ENCODE measurements at regions not wholly inside any gene's neighbourhood (a gene's known extent, or its start where the extent isn't known, plus 50 kb on each side); places are given as distances from the start of the nearest gene placed in this dataset.

GRCh38 chr15:93557696-93558095 lies 468.7 kb upstream of the RGMA start:
- Histone ChIP-seq H3K9me3 (no peaks in the 10 kb centered on the region), H3K4me1 (ENCODE audit: control insufficient read depth in 1 of 2, insufficient read depth in 1 of 2, low read depth in 1 of 2, low read length in 1 of 2) (no peaks in the 10 kb centered on the region), H3K27ac (no peak overlapping the region), H3K4me3 (ENCODE audit: low read depth in 1 of 2, low read length in 1 of 2) (no peak overlapping the region), H3K36me3 (no peaks in the 10 kb centered on the region), H3K27me3 (no peaks in the 10 kb centered on the region)
- TF ChIP-seq, protein P1, sequence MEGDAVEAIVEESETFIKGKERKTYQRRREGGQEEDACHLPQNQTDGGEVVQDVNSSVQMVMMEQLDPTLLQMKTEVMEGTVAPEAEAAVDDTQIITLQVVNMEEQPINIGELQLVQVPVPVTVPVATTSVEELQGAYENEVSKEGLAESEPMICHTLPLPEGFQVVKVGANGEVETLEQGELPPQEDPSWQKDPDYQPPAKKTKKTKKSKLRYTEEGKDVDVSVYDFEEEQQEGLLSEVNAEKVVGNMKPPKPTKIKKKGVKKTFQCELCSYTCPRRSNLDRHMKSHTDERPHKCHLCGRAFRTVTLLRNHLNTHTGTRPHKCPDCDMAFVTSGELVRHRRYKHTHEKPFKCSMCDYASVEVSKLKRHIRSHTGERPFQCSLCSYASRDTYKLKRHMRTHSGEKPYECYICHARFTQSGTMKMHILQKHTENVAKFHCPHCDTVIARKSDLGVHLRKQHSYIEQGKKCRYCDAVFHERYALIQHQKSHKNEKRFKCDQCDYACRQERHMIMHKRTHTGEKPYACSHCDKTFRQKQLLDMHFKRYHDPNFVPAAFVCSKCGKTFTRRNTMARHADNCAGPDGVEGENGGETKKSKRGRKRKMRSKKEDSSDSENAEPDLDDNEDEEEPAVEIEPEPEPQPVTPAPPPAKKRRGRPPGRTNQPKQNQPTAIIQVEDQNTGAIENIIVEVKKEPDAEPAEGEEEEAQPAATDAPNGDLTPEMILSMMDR (IDR thresholded peaks at IDR 0.05), result no peak

DNA sequence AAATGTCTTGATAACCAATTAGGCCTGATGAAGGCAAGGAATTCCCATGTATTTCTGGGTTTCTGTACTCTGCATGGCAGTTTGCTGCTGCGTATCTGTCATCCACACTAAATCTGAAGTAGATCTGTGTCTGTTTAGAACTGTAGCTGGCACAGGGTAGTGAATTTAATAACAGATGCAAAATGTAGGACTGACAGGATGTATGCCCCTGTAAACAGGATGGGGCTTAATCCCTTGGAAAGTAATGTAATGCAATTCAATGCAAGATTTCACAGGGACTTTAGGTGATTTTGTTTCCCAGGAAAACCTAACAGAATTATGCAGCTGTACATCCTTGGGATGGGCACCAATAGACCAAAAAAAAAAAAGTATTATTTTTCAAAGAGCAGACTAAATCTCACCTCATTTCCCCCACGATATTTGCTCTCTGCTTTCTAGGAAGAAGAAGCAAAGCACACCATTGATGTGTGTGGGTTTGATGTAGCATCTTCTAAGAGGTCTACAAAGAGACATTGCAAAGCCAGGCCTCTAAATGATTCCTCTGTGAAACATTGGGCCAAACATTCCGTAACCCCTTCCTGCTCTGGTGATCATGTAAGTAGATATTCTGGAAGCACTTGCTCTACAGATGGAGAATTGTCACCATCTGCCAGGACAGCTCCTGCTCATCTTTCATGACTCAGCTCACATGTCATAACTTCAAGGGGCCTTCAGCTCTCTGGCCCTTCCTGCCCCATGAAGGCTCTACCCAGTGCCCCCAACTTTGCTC lies 464.3 kb upstream of the RGMA start:
- no peaks in the 10 kb centered on the region for H3K27me3 ChIP-seq
- no peaks in the 10 kb centered on the region for H3K36me3 ChIP-seq
- no peak overlapping the region for H3K27ac ChIP-seq
- TF ChIP-seq, protein P1 (IDR thresholded peaks at IDR 0.05), result no peak
- no peak overlapping the region for H3K4me3 ChIP-seq (ENCODE audit: low read depth in 1 of 2, low read length in 1 of 2)
- no peaks in the 10 kb centered on the region for H3K4me1 ChIP-seq (ENCODE audit: control insufficient read depth in 1 of 2, insufficient read depth in 1 of 2, low read depth in 1 of 2, low read length in 1 of 2)
- no peaks in the 10 kb centered on the region for H3K9me3 ChIP-seq

GRCh38 chr15:93543093-93543492 lies 454.1 kb upstream of the RGMA start:
- TF ChIP-seq, protein P1 (IDR thresholded peaks at IDR 0.05), result no peak
- Histone ChIP-seq H3K4me3 (ENCODE audit: low read depth in 1 of 2, low read length in 1 of 2) (no peak overlapping the region), H3K27me3 (no peaks in the 10 kb centered on the region), H3K9me3 (no peaks in the 10 kb centered on the region), H3K36me3 (no peaks in the 10 kb centered on the region), H3K4me1 (ENCODE audit: control insufficient read depth in 1 of 2, insufficient read depth in 1 of 2, low read depth in 1 of 2, low read length in 1 of 2) (no peaks in the 10 kb centered on the region), H3K27ac (no peak overlapping the region)

DNA sequence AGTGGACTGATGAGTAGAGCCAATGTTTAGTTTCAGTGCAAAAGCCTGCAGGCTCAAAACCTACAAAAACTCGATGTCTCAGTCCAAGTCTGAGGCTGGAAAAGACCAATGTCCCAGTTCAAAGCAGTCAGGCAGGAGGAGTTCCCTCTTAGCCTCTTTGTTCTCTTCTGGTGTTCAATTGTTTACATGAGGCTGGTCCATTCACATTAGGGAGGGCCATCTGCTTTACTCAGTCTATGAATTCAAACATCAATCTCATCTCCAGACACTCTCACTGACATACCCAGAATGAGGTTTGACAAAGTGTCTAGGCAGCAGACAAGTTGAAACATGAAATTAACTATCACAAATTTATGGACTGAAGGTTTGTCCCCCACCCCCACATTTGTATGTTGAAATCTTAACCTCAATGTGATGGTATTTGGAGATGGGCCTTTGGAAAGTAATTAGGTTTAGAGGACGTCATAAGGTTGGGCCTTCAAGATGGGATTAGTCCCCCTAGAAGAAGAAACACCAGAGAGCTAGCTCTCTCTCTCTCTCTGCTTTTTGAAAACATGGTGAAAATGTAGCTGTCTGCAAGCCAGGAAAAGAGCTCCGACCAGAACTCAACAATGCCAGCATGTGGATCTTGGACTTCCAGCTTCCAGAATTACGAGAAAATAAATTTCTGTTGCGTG lies 438.5 kb upstream of the RGMA start:
- Histone ChIP-seq H3K27ac (no peak overlapping the region), H3K4me3 (ENCODE audit: low read depth in 1 of 2, low read length in 1 of 2) (no peak overlapping the region), H3K9me3 (no peaks in the 10 kb centered on the region), H3K36me3 (no peaks in the 10 kb centered on the region), H3K4me1 (ENCODE audit: control insufficient read depth in 1 of 2, insufficient read depth in 1 of 2, low read depth in 1 of 2, low read length in 1 of 2) (no peaks in the 10 kb centered on the region), H3K27me3 (no peaks in the 10 kb centered on the region)
- TF ChIP-seq, protein P1 (IDR thresholded peaks at IDR 0.05), result no peak

GRCh38 chr15:93524432-93524831 lies 435.4 kb upstream of the RGMA start:
- TF ChIP-seq, protein P1 (IDR thresholded peaks at IDR 0.05), result no peak
- no peak overlapping the region for H3K27ac ChIP-seq
- no peaks in the 10 kb centered on the region for H3K4me1 ChIP-seq (ENCODE audit: control insufficient read depth in 1 of 2, insufficient read depth in 1 of 2, low read depth in 1 of 2, low read length in 1 of 2)
- no peaks in the 10 kb centered on the region for H3K9me3 ChIP-seq
- no peaks in the 10 kb centered on the region for H3K36me3 ChIP-seq
- no peak overlapping the region for H3K4me3 ChIP-seq (ENCODE audit: low read depth in 1 of 2, low read length in 1 of 2)
- no peaks in the 10 kb centered on the region for H3K27me3 ChIP-seq

Data from neutrophil (primary cell).